Panc1 (cell line): ENCODE measurements at regions not wholly inside any gene's neighbourhood (a gene's known extent, or its start where the extent isn't known, plus 50 kb on each side); places are given as distances from the start of the nearest gene placed in this dataset.

ENCODE experiments used
- ATAC-seq: fragments of 200-7000 bp; cut with Tn5 transposase; 2 replicates; pipeline ENCODE4 v1.9.1; 2020; ENCODE audit warnings: mild to moderate bottlenecking, moderate library complexity
- BruUV-seq: library from RNA; stranded (reverse); fragments of 400-500 nt; replicated peaks from 2 replicates; lab custom pipeline; 2021; lab: Mats Ljungman, UMichigan
- CTCF ChIA-PET: fragments of 300-600 bp; sonication (Branson Sonifier 250); formaldehyde crosslinking; loops from one replicate; lab custom pipeline; 2022; ENCODE audit warnings: antibody characterized with exemption; lab: Charles Lee
- POLR2A ChIA-PET: fragments of 300-600 bp; sonication (Branson Sonifier 250); formaldehyde crosslinking; loops from one replicate; lab custom pipeline; 2022; ENCODE audit warnings: antibody characterized with exemption; lab: Charles Lee
- DNase-seq: peaks from one replicate; pipeline ENCODE4 v3.0.0-alpha.2; 2010; ENCODE audit warnings: low read depth, low spot score
- H3K27ac ChIP-seq: 2 replicates; pipeline ENCODE4 v1.5.1; 2011; ENCODE audit warnings: mild to moderate bottlenecking, low read length, inconsistent platforms
- H3K27me3 ChIP-seq: fragments of 200-500 bp; sonication (Bioruptor generic); 2 replicates; pipeline ENCODE4 v1.6.0; 2014; ENCODE audit warnings: low read length, inconsistent platforms; ENCODE audit not compliant: control insufficient read depth, insufficient read depth
- H3K36me3 ChIP-seq: fragments of 200-500 bp; sonication (Bioruptor generic); 2 replicates; pipeline ENCODE4 v1.5.1; 2014; ENCODE audit warnings: inconsistent platforms, mild to moderate bottlenecking, low read length, moderate library complexity; ENCODE audit not compliant: control insufficient read depth, insufficient read depth
- H3K4me1 ChIP-seq: 2 replicates; pipeline ENCODE4 v1.5.1; 2011; ENCODE audit warnings: inconsistent platforms, mild to moderate bottlenecking, low read length, moderate library complexity; ENCODE audit not compliant: control insufficient read depth, insufficient read depth
- H3K4me3 ChIP-seq, 2 experiments: 2 replicates each; pipeline ENCODE4 v1.5.1; 2011 to 2012; ENCODE audit warnings: low read depth in 2 of 2, low read length in 2 of 2, mild to moderate bottlenecking in 2 of 2, inconsistent platforms in 1 of 2, moderate library complexity in 1 of 2
- H3K9me3 ChIP-seq: fragments of 200-500 bp; sonication (Bioruptor generic); 2 replicates; pipeline ENCODE4 v1.5.1; 2014; ENCODE audit warnings: low read depth, mild to moderate bottlenecking, inconsistent platforms, low read length, moderate library complexity; ENCODE audit not compliant: control insufficient read depth, insufficient read depth
- CTCF ChIP-seq: fragments of 450-650 bp; IDR thresholded peaks from 2 replicates; pipeline ENCODE4 v1.5.1; 2017; ENCODE audit warnings: mild to moderate bottlenecking
- POLR2AphosphoS5 ChIP-seq: IDR thresholded peaks from 2 replicates; pipeline ENCODE4 v1.6.1; 2012; ENCODE audit warnings: mild to moderate bottlenecking, low read depth, low read length, moderate library complexity
- REST ChIP-seq, 2 experiments: IDR thresholded peaks; 2 replicates each; pipeline ENCODE4 v1.6.1; 2011 to 2012; ENCODE audit warnings: low read depth in 2 of 2, control low read depth in 1 of 2, low read length in 1 of 2, mild to moderate bottlenecking in 1 of 2, moderate library complexity in 1 of 2; ENCODE audit not compliant: insufficient read depth in 1 of 2
- SIN3A ChIP-seq: IDR thresholded peaks from 2 replicates; pipeline ENCODE4 v1.6.1; 2012; ENCODE audit warnings: low read depth, mild to moderate bottlenecking, low read length, moderate library complexity, borderline replicate concordance; ENCODE audit not compliant: insufficient read depth
- TCF7L2 ChIP-seq: IDR thresholded peaks from 2 replicates; pipeline ENCODE4 v1.6.1; 2011; ENCODE audit warnings: mild to moderate bottlenecking, low read depth, low read length, inconsistent platforms
- in situ Hi-C: cut with HindIII; loops from 2 replicates; pipeline ENCODE4 v1.10.0; 2016; ENCODE audit warnings: low sequenced_read_pairs, low pct_unique_long_range_greater_than_20kb
- intact Hi-C: fragments of 100-400 bp; cut with micrococcal nuclease; formaldehyde crosslinking; loops from one replicate; pipeline ENCODE4 v1.10.0; 2022; ENCODE audit not compliant: unreplicated experiment

DNA sequence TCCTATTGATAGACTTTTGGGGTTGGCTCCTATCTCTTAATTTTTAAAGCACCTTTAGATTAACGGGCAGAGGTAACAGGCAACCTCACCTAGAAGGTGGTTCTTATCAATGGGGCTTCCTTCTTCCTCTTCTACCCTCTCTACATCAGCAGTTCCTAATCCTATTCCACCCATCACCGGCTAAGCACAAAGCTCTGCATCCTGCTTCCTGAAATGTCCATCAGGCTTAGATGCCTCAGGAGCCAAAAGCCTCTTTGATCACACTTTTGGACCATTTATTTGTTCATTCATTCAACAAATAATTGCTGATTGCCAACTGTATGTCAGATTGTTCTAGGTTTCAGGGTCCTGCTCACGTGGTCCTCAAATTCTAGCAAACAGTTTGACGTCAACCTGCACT, 586.0 kb downstream of the TOX3 start:
- Histone ChIP-seq H3K9me3 (no peaks in the 10 kb centered on the region), H3K27ac (no peak overlapping the region), H3K36me3 (no peaks in the 10 kb centered on the region), H3K4me1 (no peaks in the 10 kb centered on the region), H3K4me3 (no peak overlapping the region), H3K27me3 (no peaks in the 10 kb centered on the region)
- no peak for TF ChIP-seq TCF7L2
- TF ChIP-seq POLR2AphosphoS5 = no peak
- TF ChIP-seq SIN3A = no peak
- TF ChIP-seq CTCF = no peak
- no peak for ATAC-seq
- in situ Hi-C loops = no loop called here
- intact Hi-C loops = no loop called here
- ChIA-PET CTCF (no interaction called here), POLR2A (no interaction called here)
- BruUV-seq = no TSS peak
- DNase-seq = no peak

- Histone ChIP-seq H3K9me3 (no peaks in the 10 kb centered on the region), H3K27me3 (no peaks in the 10 kb centered on the region), H3K36me3 (no peaks in the 10 kb centered on the region), H3K4me3 (no peak overlapping the region), H3K4me1 (no peaks in the 10 kb centered on the region), H3K27ac (no peak overlapping the region)
- CTCF ChIA-PET = interaction anchor here (0.6 kb wide), 1 partner anchor 1706 kb away, joined by 3 read pairs; no protein-coding TSS in a partner anchor
- TF ChIP-seq SIN3A (no peak), POLR2AphosphoS5 (no peak), REST (IDR thresholded peaks at IDR 0.05; ENCODE audit: insufficient read depth in 1 of 2, low read depth in 2 of 2, low read length in 1 of 2) (no peak), TCF7L2 (no peak), CTCF (no peak)
- intact Hi-C loops = no loop called here
- POLR2A ChIA-PET = no interaction called here
- no peak for ATAC-seq
- in situ Hi-C loops = no loop called here
- no peak for DNase-seq
- no TSS peak for BruUV-seq
These were observed 593.5 kb downstream of the TOX3 start for GRCh38 chr16:51953286-51953985.
